ENCODE measurements at regions not wholly inside any gene's neighbourhood (a gene's known extent, or its start where the extent isn't known, plus 50 kb on each side); places are given as distances from the start of the nearest gene placed in this dataset.

- DNase-seq = no peak
Measured at GRCh38 chr16:8260140-8260539, 330.2 kb downstream of the TMEM114 start.

- no peak for DNase-seq
Measured at GRCh38 chr16:8258523-8258922, 331.8 kb downstream of the TMEM114 start.

- DNase-seq = no peak
Measured at GRCh38 chr16:8257561-8257960, 332.8 kb downstream of the TMEM114 start.

DNA sequence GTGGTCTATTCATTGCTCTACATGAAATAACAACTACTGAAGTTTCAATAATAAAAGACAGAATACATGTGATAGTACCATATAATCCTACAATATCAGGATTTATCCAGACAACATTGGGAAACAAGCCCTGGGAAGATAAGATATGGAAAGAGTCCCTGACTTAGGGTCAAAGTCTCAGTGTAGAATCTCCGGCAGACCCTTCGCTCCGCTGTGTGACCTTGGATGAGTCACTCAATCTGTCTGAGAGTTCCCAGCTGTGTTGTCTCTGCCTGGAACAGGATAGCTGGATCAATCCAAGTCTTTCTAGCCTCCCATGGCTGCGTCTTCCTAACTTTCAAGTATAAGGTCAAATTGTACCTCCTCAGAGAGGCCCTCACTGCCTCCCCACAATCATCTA is 335.9 kb downstream of the TMEM114 start:
- DNase-seq = no peak

DNA sequence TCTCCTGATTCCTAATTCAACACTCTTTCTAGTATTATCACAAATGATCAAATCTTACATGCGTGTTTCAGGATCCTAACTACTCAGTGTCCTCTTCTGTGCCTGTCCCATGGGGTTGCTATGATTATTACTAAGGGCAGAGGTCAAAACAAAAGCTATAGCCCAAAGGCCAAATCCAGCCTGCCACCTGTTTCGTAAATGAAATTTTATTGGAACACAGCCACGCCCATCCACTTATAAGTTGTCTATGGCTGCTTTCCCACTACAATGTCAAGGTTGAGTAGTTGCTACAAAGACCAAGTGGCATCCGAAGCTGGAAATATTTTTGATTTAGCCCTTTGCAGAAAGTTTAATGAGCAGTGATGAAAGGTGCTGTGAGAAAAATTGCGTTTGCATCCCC is 336.6 kb downstream of the TMEM114 start:
- no peak for DNase-seq

GRCh38 chr16:8251727-8252126 is 338.6 kb downstream of the TMEM114 start:
- no peak for DNase-seq

GRCh38 chr16:8251298-8251697 is 339.0 kb downstream of the TMEM114 start:
- no peak for DNase-seq

GRCh38 chr16:8247993-8248392 is 342.3 kb downstream of the TMEM114 start:
- DNase-seq = no peak

GRCh38 chr16:8243981-8244380 is 346.3 kb downstream of the TMEM114 start:
- no peak for DNase-seq

DNA sequence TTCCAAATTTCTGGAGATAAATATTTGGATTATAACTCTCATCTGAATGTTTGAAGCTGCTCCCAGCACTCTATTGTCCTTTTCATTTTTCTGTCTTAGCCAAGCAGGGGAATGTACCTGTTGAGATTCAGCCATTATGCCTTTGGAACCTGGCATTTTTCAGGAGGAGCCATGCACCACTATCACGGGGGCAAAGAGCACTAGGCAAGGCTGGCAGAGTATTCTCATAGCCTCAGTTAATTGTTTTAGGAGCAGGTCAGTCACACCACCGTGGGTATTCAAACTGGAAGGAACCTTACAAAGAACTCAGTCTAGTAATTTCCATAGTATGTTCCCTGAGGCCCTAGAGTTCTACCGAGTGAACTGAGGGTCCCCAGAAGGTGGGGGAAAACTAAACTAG is 348.9 kb downstream of the TMEM114 start:
- no peak for DNase-seq

DNA sequence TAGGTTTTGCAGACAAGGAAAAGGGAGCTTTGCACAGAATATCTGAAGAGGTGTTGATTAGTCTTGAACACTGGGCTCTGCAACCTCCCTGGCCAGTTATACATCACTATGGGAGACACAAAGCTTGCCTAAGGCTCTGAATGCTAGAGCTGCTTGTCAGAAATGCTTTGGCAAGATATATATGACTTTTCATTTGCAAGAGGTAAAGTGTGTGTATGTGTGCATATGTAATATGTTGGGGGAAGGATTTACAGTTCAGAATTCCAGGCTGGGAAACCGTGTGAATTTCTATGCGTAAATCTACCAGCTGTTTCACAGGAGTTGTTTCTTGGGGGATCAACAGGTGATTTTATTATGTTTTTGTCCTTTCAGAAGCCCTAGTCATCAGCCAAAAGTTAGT is 350.9 kb downstream of the TMEM114 start:
- no peak for DNase-seq

DNA sequence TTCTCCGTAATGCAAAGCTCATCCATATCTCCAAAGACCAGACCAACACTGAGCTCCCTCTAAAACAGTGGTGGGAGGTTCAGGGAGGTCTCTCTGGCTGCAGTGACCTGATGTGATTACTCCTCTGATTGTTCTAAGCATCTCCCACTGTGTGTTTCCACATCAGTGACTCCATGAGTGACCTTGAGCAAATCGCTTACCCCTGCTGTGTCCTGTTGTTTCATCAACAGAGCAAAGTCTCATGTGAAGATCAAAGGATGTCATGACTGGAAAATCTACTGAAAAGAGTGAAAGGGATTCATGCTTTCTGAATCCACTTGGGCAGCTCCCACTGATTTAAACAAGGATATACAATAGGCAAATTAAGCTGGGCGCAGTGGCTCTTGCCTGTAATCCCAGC is 352.9 kb downstream of the TMEM114 start:
- DNase-seq = no peak

DNA sequence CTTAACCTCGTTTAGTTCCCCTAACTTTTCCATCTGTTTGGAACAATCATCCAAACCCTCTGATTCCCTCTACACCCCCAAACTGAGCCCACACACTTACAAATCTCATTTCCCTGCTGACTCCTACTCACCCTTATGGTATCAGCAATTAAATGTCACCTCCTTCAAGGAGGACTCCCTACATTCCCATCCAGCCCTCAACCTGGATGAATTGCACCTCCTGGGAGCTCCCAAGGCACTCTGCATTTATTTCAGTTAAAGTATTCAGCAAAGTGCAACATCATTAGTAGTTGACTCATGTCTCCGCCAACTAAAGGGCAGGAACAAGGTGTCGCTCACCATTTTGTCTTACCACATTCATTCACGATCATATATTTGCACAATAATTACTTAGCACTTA is 353.5 kb downstream of the TMEM114 start:
- no peak for DNase-seq

DNA sequence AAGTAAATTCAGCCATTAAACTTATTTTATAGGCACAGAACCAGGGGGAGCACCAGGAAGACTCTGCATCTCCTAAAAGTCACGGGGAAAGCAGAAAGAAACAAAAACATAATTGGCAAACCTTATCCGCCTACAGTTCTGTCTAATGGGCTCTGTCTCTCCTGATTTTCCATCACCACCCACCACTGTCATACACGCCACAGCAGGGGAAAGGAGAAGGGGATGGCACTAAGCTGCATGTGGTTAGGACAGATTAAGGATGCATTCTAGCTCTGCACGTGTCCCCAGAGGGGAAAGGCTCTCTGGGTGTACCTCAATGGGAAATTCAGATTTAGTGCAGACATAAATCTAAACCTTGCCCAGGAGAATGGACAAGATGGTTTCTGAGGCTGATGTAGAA is 359.8 kb downstream of the TMEM114 start:
- DNase-seq = no peak

- DNase-seq = no peak
Measured at GRCh38 chr16:8229011-8229520, 361.2 kb downstream of the TMEM114 start.

GRCh38 chr16:8217201-8217600 is 373.1 kb downstream of the TMEM114 start:
- no peak for DNase-seq

DNA sequence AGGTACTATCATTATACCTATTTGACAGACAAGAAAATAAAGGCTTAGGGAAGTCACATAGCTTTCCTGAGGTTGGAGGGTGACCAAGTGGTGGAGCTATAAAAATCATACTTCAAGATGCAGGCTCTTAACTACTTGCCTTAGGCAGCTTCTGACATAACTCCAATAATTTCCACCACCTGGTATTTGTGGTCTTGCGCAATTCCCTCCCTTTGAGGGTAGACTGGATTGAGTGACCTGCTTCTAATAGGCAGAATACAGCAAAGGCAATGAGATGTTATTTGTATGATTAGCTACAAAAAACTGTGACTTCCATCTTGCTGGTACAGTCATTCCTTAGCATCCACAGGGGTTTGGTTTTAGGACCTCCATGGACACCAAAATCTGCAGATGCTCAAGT is 385.5 kb downstream of the TMEM114 start:
- DNase-seq = no peak

DNA sequence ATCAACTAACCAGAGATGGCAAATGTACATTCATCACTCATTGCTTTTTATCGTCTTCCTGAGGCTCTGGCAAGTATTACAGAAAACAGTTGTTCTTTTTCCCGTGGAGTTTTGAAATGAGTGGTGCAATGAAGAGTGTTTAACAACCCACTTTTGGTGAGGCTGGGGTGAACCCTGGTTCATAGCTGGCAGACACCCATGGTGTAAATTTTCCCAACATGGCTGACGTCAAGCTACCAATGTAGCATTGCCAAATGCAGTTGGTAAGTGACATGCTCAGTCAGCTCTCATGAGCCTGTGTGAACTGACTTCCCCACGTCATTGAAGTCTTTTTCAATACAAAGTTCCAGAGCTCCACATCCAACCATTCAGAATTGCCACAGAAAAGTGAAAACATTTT is 386.2 kb downstream of the TMEM114 start:
- no peak for DNase-seq

GRCh38 chr16:8203101-8203500 is 387.2 kb downstream of the TMEM114 start:
- no peak for DNase-seq

DNA sequence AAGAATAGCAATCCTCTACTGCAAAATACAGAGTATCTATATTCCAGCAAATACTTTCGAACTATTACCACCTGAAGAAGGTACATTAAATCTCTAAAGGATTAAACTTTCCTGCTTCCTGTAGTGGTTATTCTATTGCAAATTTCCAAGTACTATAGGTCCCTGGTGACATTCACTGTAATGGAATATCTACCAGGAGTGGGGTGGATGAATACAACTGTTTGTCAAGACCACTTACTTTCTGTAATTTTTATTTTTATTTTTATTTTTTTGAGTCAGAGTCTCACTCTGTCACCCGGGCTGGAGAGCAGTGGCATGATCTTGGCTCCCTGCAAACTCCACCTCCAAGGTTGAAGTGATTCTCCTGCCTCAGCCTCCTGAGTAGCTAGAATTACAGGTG is 389.5 kb downstream of the TMEM114 start:
- DNase-seq = no peak

GRCh38 chr16:8199390-8199789 is 390.9 kb downstream of the TMEM114 start:
- no peak for DNase-seq

DNA sequence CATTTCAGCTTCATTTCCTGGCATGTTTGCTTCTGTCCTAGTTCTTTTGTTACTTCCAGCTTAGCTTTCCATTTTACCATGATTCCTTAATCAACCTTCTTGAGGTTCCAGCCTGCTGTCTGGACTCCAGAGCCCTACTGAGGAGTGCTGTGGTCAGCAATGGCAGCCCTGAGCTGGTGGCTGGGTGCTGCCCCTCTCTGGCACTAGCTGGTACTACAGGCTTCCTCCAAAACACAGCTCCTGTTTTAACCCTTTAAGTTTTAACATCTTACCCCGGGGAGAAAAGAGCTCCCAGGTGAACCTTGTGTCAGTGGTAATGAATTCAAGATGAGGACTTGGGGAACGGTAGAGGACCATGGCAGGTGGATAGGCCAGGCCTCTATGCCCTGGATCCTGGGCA is 395.5 kb downstream of the TMEM114 start:
- no peak for DNase-seq

GRCh38 chr16:8188841-8189240 is 401.5 kb downstream of the TMEM114 start:
- no peak for DNase-seq

DNA sequence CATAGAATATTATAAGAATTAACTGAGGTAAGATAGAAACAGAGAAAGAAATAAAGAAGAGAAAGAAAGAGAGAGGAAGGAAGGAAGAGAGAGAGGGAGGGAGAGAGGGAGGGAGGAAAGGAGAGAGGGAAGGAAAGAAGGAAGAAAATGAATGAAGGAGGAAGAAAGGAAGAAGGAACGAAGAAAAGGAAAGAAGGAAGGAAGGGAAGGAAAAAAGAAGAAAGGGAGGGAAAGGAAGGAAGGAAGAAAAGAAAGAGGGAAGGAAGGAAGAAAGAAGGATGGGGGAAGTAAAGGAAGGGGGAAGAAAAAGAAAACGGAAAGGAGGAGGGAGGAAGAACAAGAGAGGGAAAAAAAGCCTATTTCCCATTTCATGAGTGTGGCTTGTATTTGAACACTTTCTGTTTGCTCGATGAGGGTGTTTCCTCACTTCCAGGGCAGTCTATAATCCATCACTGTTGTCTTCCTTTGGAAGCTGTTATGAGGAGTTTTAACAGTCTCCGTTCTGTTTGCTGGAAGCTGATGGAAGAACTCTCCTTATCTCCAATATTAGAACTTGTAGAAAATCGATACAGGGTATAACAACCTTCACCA is 402.4 kb downstream of the TMEM114 start:
- no peak for DNase-seq

GRCh38 chr16:8184854-8185253 is 405.5 kb downstream of the TMEM114 start:
- no peak for DNase-seq
